H1 (cell line): ENCODE measurements at regions not wholly inside any gene's neighbourhood (a gene's known extent, or its start where the extent isn't known, plus 50 kb on each side); places are given as distances from the start of the nearest gene placed in this dataset.

Experiments used
- JUND ChIP-seq: IDR thresholded peaks from 2 replicates; pipeline ENCODE4 v1.6.1; 2011; ENCODE audit warnings: mild to moderate bottlenecking, improper control_type of control experiment, low read length
- MAFK ChIP-seq: IDR thresholded peaks from 2 replicates; pipeline ENCODE4 v1.6.1; 2012; ENCODE audit warnings: low read depth, mild to moderate bottlenecking, improper control_type of control experiment, low read length
- PHF8 ChIP-seq: fragments of 200-600 bp; sonication (generic); conservative IDR thresholded peaks from 2 replicates; pipeline ENCODE4 v1.7.1; 2012; ENCODE audit warnings: low read depth, mild to moderate bottlenecking, inconsistent platforms, low read length, moderate library complexity
- SIX5 ChIP-seq: IDR thresholded peaks from 2 replicates; pipeline ENCODE4 v1.6.1; 2011; ENCODE audit warnings: mild to moderate bottlenecking, low read depth, low read length
- TF ChIP-seq, protein P1 (sequence below), 3 experiments: IDR thresholded peaks; 1 replicate in 2 of 3; 2 replicates in 1 of 3; pipeline versions ENCODE4 v1.5.1 to v1.6.1; 2011; ENCODE audit warnings: low read length in 3 of 3, mild to moderate bottlenecking in 3 of 3, inconsistent platforms in 2 of 3, low read depth in 1 of 3, moderate library complexity in 1 of 3; ENCODE audit not compliant: insufficient read depth in 1 of 3; ENCODE audit errors: control extremely low read depth in 1 of 3

DNA sequence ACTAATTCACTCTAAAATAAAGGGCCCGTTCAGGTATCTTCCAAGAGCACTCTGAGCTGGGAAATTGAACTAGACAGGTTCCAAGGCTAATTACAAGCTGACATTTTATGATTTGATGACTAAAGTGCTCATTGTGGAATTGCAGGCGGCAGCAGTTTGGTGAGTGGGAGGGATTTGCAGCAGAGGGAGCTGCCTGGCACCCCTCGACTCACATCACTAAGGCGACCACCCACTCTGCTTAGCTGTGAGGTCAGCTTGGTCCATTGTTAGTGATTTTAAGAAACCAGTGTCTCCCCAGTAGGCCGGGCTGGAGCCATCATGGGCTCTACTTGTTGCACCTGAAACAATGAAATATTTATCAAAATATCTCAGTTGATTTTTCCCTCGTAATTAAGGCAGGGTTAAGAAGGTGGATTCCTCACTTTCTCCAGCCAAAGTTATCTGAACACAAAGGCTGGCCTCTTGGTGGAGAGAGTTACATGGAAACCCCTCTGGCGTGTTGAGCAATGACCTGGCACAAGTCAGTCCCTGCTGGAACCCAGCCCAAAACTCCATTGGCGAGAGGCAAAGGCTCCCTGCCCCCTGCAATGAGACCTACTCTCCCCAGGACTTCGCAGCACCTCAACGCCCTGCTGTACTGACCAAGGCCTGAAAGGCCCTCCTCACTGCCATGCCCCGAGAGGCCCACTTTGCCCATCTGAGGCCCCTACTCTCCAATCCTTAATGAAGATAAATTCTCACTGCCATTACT is 65.0 kb upstream of the ATP2B2 start:
- TF ChIP-seq SIX5 (no peak), MAFK (no peak), JUND (no peak), PHF8 (no peak)
- TF ChIP-seq, protein P1, sequence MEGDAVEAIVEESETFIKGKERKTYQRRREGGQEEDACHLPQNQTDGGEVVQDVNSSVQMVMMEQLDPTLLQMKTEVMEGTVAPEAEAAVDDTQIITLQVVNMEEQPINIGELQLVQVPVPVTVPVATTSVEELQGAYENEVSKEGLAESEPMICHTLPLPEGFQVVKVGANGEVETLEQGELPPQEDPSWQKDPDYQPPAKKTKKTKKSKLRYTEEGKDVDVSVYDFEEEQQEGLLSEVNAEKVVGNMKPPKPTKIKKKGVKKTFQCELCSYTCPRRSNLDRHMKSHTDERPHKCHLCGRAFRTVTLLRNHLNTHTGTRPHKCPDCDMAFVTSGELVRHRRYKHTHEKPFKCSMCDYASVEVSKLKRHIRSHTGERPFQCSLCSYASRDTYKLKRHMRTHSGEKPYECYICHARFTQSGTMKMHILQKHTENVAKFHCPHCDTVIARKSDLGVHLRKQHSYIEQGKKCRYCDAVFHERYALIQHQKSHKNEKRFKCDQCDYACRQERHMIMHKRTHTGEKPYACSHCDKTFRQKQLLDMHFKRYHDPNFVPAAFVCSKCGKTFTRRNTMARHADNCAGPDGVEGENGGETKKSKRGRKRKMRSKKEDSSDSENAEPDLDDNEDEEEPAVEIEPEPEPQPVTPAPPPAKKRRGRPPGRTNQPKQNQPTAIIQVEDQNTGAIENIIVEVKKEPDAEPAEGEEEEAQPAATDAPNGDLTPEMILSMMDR (IDR thresholded peaks at IDR 0.05; ENCODE audit: control extremely low read depth in 1 of 3, insufficient read depth in 1 of 3, low read depth in 1 of 3, low read length in 3 of 3): no peak
